ENCODE measurements at regions not wholly inside any gene's neighbourhood (a gene's known extent, or its start where the extent isn't known, plus 50 kb on each side); places are given as distances from the start of the nearest gene placed in this dataset.

- DNase-seq: no peak
- Histone ChIP-seq H3K36me3 (no peaks in the 10 kb centered on the region), H3K9me3 (no peaks in the 10 kb centered on the region), H3K4me1 (ENCODE audit: insufficient read depth) (no peaks in the 10 kb centered on the region), H3K27ac (no peak overlapping the region), H3K4me3 (no peak overlapping the region), H3K27me3 (no peaks in the 10 kb centered on the region)
- TF ChIP-seq POLR2A (IDR thresholded peaks at IDR 0.05) (no peak), EP300 (IDR thresholded peaks at IDR 0.05) (no peak), CTCF (IDR thresholded peaks at IDR 0.05) (no peak)
- intact Hi-C loops (cut with DNase I): no loop called here
- WGBS, 3 donors: 73 to 75% (median 75%) methylated on average over 3 of the region's 3 CpGs
Measured at GRCh38 chr9:78620303-78620702, 323.4 kb downstream of the PSAT1 start.

- Histone ChIP-seq H3K36me3 (no peaks in the 10 kb centered on the region), H3K9me3 (no peaks in the 10 kb centered on the region), H3K27me3 (no peaks in the 10 kb centered on the region), H3K27ac (no peak overlapping the region), H3K4me1 (ENCODE audit: insufficient read depth) (no peaks in the 10 kb centered on the region), H3K4me3 (no peak overlapping the region)
- TF ChIP-seq CTCF (IDR thresholded peaks at IDR 0.05) (no peak), POLR2A (IDR thresholded peaks at IDR 0.05) (no peak), EP300 (IDR thresholded peaks at IDR 0.05) (no peak)
- intact Hi-C loops (cut with DNase I): no loop called here
- WGBS, 3 donors: 87 to 89% (median 89%) methylated on average over 5 of the region's 5 CpGs
- no peak for DNase-seq
Measured at GRCh38 chr9:78620764-78621163, 323.8 kb downstream of the PSAT1 start.

DNA sequence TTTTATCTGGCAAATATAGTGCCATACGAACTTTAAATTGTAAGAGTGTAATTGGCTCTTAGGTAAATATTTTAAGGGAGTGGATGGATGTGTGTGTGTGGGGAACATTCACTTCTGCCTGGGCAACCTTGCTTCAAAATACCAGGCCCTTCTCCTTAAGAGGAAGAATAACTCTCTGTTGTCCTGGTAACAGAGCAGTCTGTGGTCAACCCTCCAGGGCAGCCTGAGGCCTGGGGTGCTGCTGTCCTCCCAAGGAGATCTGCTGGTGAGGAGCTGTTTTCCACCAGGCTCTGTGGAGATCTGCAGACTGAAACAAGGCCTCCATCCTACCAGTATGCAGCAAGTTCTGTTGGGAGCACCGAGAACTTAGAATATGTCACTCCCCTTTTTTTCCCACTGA is 325.2 kb downstream of the PSAT1 start:
- Histone ChIP-seq H3K4me3 (no peak overlapping the region), H3K27me3 (no peaks in the 10 kb centered on the region), H3K4me1 (ENCODE audit: insufficient read depth) (no peaks in the 10 kb centered on the region), H3K27ac (no peak overlapping the region), H3K9me3 (no peaks in the 10 kb centered on the region), H3K36me3 (no peaks in the 10 kb centered on the region)
- WGBS, 3 donors: 86 to 97% (median 90%) methylated on average over 2 of the region's 2 CpGs
- DNase-seq: no peak
- intact Hi-C loops (cut with DNase I): no loop called here
- TF ChIP-seq POLR2A (IDR thresholded peaks at IDR 0.05) (no peak), CTCF (IDR thresholded peaks at IDR 0.05) (no peak), EP300 (IDR thresholded peaks at IDR 0.05) (no peak)

DNA sequence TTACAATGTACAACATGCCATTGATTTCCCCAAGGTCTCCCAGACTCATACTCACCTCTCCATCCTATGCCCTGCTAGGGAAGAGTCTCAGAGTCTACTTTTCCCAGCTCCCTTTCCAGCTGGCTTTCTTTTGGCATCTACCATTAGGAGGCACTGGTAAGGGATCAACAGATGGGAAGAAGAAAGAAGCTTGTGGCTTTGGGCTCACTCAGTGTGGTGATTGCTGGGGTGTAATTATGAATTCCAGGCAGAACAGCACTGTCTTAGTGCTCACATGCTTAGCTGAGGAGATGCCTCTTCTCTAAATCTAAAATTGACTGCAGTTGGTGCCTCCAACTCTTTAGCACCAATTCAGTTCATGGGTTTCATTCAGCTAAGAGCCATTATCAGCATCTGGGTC is 330.0 kb downstream of the PSAT1 start:
- intact Hi-C loops (cut with DNase I): no loop called here

More for the DNA sequence above, 330.0 kb downstream of the PSAT1 start:
- Histone ChIP-seq H3K36me3 (no peaks in the 10 kb centered on the region), H3K9me3 (no peaks in the 10 kb centered on the region), H3K27ac (no peak overlapping the region), H3K4me1 (ENCODE audit: insufficient read depth) (no peaks in the 10 kb centered on the region), H3K4me3 (no peak overlapping the region), H3K27me3 (no peaks in the 10 kb centered on the region)
- TF ChIP-seq CTCF (IDR thresholded peaks at IDR 0.05) (no peak), EP300 (IDR thresholded peaks at IDR 0.05) (no peak), POLR2A (IDR thresholded peaks at IDR 0.05) (no peak)
- DNase-seq: no peak

All from ovary (tissue), 7 donors.